Sigmoid colon (tissue), 6 donors: ENCODE measurements at regions not wholly inside any gene's neighbourhood (a gene's known extent, or its start where the extent isn't known, plus 50 kb on each side); places are given as distances from the start of the nearest gene placed in this dataset.

Source experiments
- DNase-seq: peaks from one replicate; pipeline ENCODE4 v3.0.0-alpha.2; 2019
- H3K27ac ChIP-seq, 4 donors: fragments of 200-600 bp; sonication (generic); one replicate each; pipeline ENCODE4 v1.5.1; 2016 to 2019; ENCODE audit warnings: mild to moderate bottlenecking in 1 of 4
- H3K27me3 ChIP-seq, 3 donors: fragments of 200-600 bp; sonication (generic); one replicate each; pipeline ENCODE4 v1.5.1; 2019; ENCODE audit warnings: mild to moderate bottlenecking in 1 of 3
- H3K36me3 ChIP-seq, 4 donors: fragments of 200-600 bp; sonication (generic); one replicate each; pipeline ENCODE4 v1.5.1; 2016 to 2019
- H3K4me1 ChIP-seq, 4 donors: fragments of 200-600 bp; sonication (generic); one replicate each; pipeline ENCODE4 v1.5.1; 2017 to 2019
- H3K4me3 ChIP-seq, 4 donors: fragments of 200-600 bp; sonication (generic); one replicate each; pipeline ENCODE4 v1.5.1; 2017 to 2019; ENCODE audit warnings: mild to moderate bottlenecking in 2 of 4, moderate library complexity in 1 of 4
- H3K9me3 ChIP-seq, 4 donors: fragments of 200-600 bp in 3 of 4; sonication (generic) in 3 of 4; one replicate each; pipeline versions ENCODE4 v1.5.1 to v1.6.1; 2013 to 2019
- CTCF ChIP-seq, 4 experiments: fragments of 450-650 bp in 3 of 4; fragments of 200-600 bp in 1 of 4; IDR thresholded peaks; one replicate each; pipeline ENCODE4 v1.5.1; 2016 to 2019; ENCODE audit warnings: antibody characterized with exemption in 4 of 4, mild to moderate bottlenecking in 3 of 4, moderate library complexity in 2 of 4
- EP300 ChIP-seq, 4 donors: sonication (generic); formaldehyde crosslinking; IDR thresholded peaks; one replicate each; pipeline ENCODE4 v1.6.1; 2017; ENCODE audit warnings: antibody characterized with exemption in 4 of 4
- POLR2A ChIP-seq, 2 donors: fragments of 450-650 bp; IDR thresholded peaks; one replicate each; pipeline ENCODE4 v1.6.1; 2016; ENCODE audit warnings: antibody characterized with exemption in 2 of 2, mild to moderate bottlenecking in 2 of 2, moderate library complexity in 2 of 2
- POLR2AphosphoS5 ChIP-seq, 4 donors: sonication (generic); formaldehyde crosslinking; IDR thresholded peaks; one replicate each; pipeline ENCODE4 v1.6.1; 2017; ENCODE audit warnings: antibody characterized with exemption in 4 of 4
- WGBS, 2 donors: extraction: QIAGEN DNeasy Blood & Tissue Kit; methylation state at CpG; one replicate each; pipeline ENCODE4 v1.1.7; 2013; 5-methylcytosine and 5-hydroxymethylcytosine counted together
- intact Hi-C: fragments of 100-400 bp; cut with DNase I; formaldehyde crosslinking; loops from one replicate; pipeline ENCODE4 v1.15.1; 2023
- donor health status: healthy with polysubstance abuse.
- donor health status: healthy.

DNA sequence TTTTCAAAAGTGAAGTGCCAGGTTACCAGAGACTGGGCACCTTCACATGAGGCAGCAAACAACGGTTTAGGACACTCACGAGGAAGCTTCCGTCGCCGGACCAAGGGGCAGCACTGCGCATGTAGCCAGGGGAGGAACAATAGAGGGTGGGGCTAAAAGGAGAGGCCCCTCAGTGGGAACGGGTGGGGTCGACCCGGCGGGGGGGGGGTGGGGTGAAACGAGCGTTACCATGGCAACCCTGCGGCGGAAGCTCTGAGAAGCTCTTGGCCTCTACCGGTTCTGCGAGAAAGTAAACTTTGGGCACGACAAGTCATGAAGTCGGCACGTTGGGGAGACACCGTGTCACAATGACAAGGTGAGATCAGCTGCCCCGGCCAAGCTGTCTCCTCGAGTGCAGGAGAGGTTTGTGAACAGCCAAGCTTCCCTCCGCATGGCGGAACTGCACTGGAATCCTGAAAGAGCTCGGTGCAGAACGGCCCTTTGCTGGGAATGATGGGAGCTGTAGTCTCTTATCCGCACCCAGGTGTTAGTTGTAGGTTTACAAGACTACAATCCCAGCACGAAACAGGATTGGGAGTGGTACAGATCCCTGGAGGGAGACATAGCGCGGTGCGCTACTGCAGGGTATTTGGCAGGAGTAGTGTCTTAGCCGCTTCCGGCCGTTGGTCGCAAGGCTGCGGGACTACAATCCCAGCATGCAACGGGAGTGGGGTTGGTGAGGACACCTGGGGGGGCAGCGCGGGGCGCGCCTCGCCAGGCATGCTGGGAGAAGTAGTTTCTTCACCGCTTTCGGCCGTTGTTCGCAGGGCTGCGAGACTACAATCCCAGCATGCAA is 72.8 kb upstream of the ZNF722 start:
- TF ChIP-seq EP300 (IDR thresholded peaks at IDR 0.05) (no peak), POLR2AphosphoS5 (IDR thresholded peaks at IDR 0.05) (peak in 3 of 4 donors; percentile 11 to 41 (median 41)), CTCF (IDR thresholded peaks at IDR 0.05) (no peak), POLR2A (IDR thresholded peaks at IDR 0.05) (no peak)
- H3K9me3 ChIP-seq, result peaks cover 0 to 15% (median 0%) of the 10 kb centered on the region in 4 donors
- H3K27ac ChIP-seq, result peak overlapping the region; percentile 62 to 90 (median 83)
- DNase-seq, result peak; percentile 82
- intact Hi-C loops, result no loop called here
- 4 to 33% methylated on average over 47 of the region's 47 CpGs for WGBS, 2 donors
- peak overlapping the region; percentile 33 to 79 (median 65) for H3K4me3 ChIP-seq
- no peaks in the 10 kb centered on the region for H3K27me3 ChIP-seq
- peaks cover 0 to 12% (median 3%) of the 10 kb centered on the region in 4 donors for H3K4me1 ChIP-seq
- no peaks in the 10 kb centered on the region for H3K36me3 ChIP-seq

GRCh38 chr7:63927261-63927660 is 71.4 kb upstream of the ZNF722 start:
- Histone ChIP-seq H3K9me3 (peaks cover 0 to 20% (median 0%) of the 10 kb centered on the region in 4 donors), H3K4me1 (peaks cover 0 to 12% (median 3%) of the 10 kb centered on the region in 4 donors), H3K27me3 (peaks cover 0 to 4% (median 0%) of the 10 kb centered on the region in 3 donors), H3K4me3 (peak overlapping the region in 3 of 4 donors; percentile 57 to 79 (median 73)), H3K27ac (peak overlapping the region in 3 of 4 donors; percentile 78 to 90 (median 88)), H3K36me3 (no peaks in the 10 kb centered on the region)
- no peak for TF ChIP-seq CTCF (IDR thresholded peaks at IDR 0.05)
- no peak for TF ChIP-seq POLR2AphosphoS5 (IDR thresholded peaks at IDR 0.05)
- TF ChIP-seq EP300 (IDR thresholded peaks at IDR 0.05), result no peak
- TF ChIP-seq POLR2A (IDR thresholded peaks at IDR 0.05), result no peak
- 74 to 81% methylated on average over 5 of the region's 5 CpGs for WGBS, 2 donors
- no peak for DNase-seq
- intact Hi-C loops, result no loop called here

DNA sequence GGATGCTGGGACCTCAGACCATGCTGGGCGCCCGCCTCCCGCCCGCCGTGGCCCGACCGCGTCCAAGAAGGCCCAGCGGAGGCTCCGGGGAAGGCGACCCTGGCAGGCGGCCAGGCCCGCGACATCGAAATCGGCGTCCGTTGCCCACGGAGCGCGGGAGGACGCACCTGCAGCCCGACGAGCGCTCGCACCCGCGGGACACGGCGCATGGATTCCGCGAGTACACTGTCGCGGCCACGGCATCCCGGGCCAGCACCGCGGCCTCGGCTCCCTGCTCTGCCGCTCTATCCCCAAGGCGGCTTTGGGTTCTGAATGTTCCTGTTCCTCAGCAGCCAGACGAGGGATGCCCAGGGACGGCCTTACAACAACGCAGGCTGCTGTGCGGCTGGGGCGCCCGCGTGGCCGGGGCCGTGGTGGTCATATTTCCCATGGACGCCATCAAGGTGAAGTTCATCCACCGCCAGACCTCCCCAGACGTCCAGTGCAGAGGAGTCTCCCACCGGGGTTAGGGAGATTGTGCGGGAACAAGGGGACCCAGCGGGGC is 67.5 kb upstream of the ZNF722 start:
- Histone ChIP-seq H3K27ac (no peak overlapping the region), H3K9me3 (peaks cover 0 to 19% (median 0%) of the 10 kb centered on the region in 4 donors), H3K4me3 (no peak overlapping the region), H3K27me3 (peaks cover 0 to 4% (median 0%) of the 10 kb centered on the region in 3 donors), H3K36me3 (no peaks in the 10 kb centered on the region), H3K4me1 (peaks cover 0 to 7% (median 3%) of the 10 kb centered on the region in 4 donors)
- TF ChIP-seq POLR2A (IDR thresholded peaks at IDR 0.05), result no peak
- no peak for TF ChIP-seq POLR2AphosphoS5 (IDR thresholded peaks at IDR 0.05)
- TF ChIP-seq CTCF (IDR thresholded peaks at IDR 0.05), result no peak
- no peak for TF ChIP-seq EP300 (IDR thresholded peaks at IDR 0.05)
- DNase-seq, result no peak
- intact Hi-C loops, result no loop called here
- WGBS, 2 donors, result 69 to 85% methylated on average over 56 of the region's 56 CpGs

- H3K27me3 ChIP-seq, result peaks cover 0 to 4% (median 0%) of the 10 kb centered on the region in 3 donors
- intact Hi-C loops, result no loop called here
- no peak for TF ChIP-seq EP300 (IDR thresholded peaks at IDR 0.05)
- no peak for TF ChIP-seq POLR2AphosphoS5 (IDR thresholded peaks at IDR 0.05)
- TF ChIP-seq CTCF (IDR thresholded peaks at IDR 0.05), result no peak
- TF ChIP-seq POLR2A (IDR thresholded peaks at IDR 0.05), result no peak
- WGBS, 2 donors, result 93 to 96% methylated on average over 22 of the region's 22 CpGs
- peaks cover 0 to 3% (median 1%) of the 10 kb centered on the region in 4 donors for H3K4me1 ChIP-seq
- H3K9me3 ChIP-seq, result peaks cover 0 to 15% (median 2%) of the 10 kb centered on the region in 4 donors
- no peak overlapping the region for H3K4me3 ChIP-seq
- DNase-seq, result no peak
- H3K27ac ChIP-seq, result no peak overlapping the region
- no peaks in the 10 kb centered on the region for H3K36me3 ChIP-seq
Measured at GRCh38 chr7:63931985-63932577, 66.6 kb upstream of the ZNF722 start.
